PC-3 (cell line): ENCODE measurements at regions not wholly inside any gene's neighbourhood (a gene's known extent, or its start where the extent isn't known, plus 50 kb on each side); places are given as distances from the start of the nearest gene placed in this dataset.

Experiments used
- ATAC-seq: fragments of 200-7000 bp; cut with Tn5 transposase; 2 replicates; pipeline ENCODE4 v1.9.1; 2020; ENCODE audit warnings: mild to moderate bottlenecking, moderate library complexity
- BruUV-seq: library from RNA; stranded (reverse); fragments of 400-500 nt; replicated peaks from 2 replicates; lab custom pipeline; 2021; lab: Mats Ljungman, UMichigan
- CTCF ChIA-PET: fragments of 300-600 bp; sonication (Branson Sonifier 250); formaldehyde crosslinking; loops from one replicate; lab custom pipeline; 2022; ENCODE audit warnings: antibody characterized with exemption; lab: Charles Lee
- POLR2A ChIA-PET: fragments of 300-600 bp; sonication (Branson Sonifier 250); formaldehyde crosslinking; loops from one replicate; lab custom pipeline; 2022; ENCODE audit warnings: antibody characterized with exemption; ENCODE audit not compliant: unreplicated experiment; lab: Charles Lee
- DNase-seq: peaks from one replicate; pipeline ENCODE4 v3.0.0-alpha.2; 2015
- H2AFZ ChIP-seq: fragments of 300-600 bp; sonication (generic); 2 replicates; pipeline ENCODE4 v1.6.0; 2016; ENCODE audit warnings: antibody characterized with exemption, low read length
- H3F3A ChIP-seq: fragments of 300-600 bp; sonication (generic); one replicate; pipeline ENCODE4 v1.6.0; 2017; ENCODE audit warnings: antibody characterized with exemption, low read length, control low read depth, mild to moderate bottlenecking; ENCODE audit not compliant: unreplicated experiment
- H3K27ac ChIP-seq: fragments of 300-600 bp; sonication (generic); 2 replicates; pipeline ENCODE4 v1.5.1; 2016; ENCODE audit warnings: mild to moderate bottlenecking, low read length
- H3K27me3 ChIP-seq: fragments of 300-600 bp; sonication (generic); 2 replicates; pipeline ENCODE4 v1.6.1; 2016; ENCODE audit warnings: low read length, mixed read lengths
- H3K36me3 ChIP-seq: fragments of 300-600 bp; sonication (generic); 2 replicates; pipeline ENCODE4 v1.6.1; 2016; ENCODE audit warnings: low read depth, mixed run types, low read length, mixed read lengths
- H3K4me1 ChIP-seq: fragments of 300-600 bp; sonication (generic); 2 replicates; pipeline ENCODE4 v1.5.1; 2016; ENCODE audit warnings: low read length; ENCODE audit not compliant: insufficient read depth
- H3K4me2 ChIP-seq: fragments of 300-600 bp; sonication (generic); 2 replicates; pipeline ENCODE4 v1.6.0; 2016; ENCODE audit warnings: low read length
- H3K4me3 ChIP-seq: fragments of 300-600 bp; sonication (generic); 2 replicates; pipeline ENCODE4 v1.5.1; 2016; ENCODE audit warnings: mild to moderate bottlenecking, low read length, mixed read lengths
- H3K79me2 ChIP-seq: fragments of 300-600 bp; sonication (generic); 2 replicates; pipeline ENCODE4 v1.6.1; 2017; ENCODE audit warnings: low read length, mixed read lengths
- H3K9ac ChIP-seq: fragments of 300-600 bp; sonication (generic); 2 replicates; pipeline ENCODE4 v1.6.0; 2016; ENCODE audit warnings: mild to moderate bottlenecking, low read length
- H3K9me2 ChIP-seq: fragments of 300-600 bp; sonication (generic); replicated peaks from 2 replicates; pipeline ENCODE4 v1.6.1; 2016; ENCODE audit warnings: mixed run types, low read length, mixed read lengths
- H3K9me3 ChIP-seq: fragments of 300-600 bp; sonication (generic); 2 replicates; pipeline ENCODE4 v1.6.1; 2016; ENCODE audit warnings: low read length, mixed read lengths
- H4K20me1 ChIP-seq: fragments of 300-600 bp; sonication (generic); 2 replicates; pipeline ENCODE4 v1.6.1; 2016; ENCODE audit warnings: low read length, mixed read lengths
- EZH2 ChIP-seq: fragments of 300-600 bp; sonication (generic); IDR thresholded peaks from one replicate; pipeline ENCODE4 v1.6.1; 2017; ENCODE audit warnings: antibody characterized with exemption, mild to moderate bottlenecking, low read length; ENCODE audit not compliant: unreplicated experiment
- EZH2phosphoT487 ChIP-seq: fragments of 300-600 bp; sonication (generic); IDR thresholded peaks from 2 replicates; pipeline ENCODE4 v1.6.1; 2018; ENCODE audit warnings: mild to moderate bottlenecking, antibody characterized with exemption, low read length, borderline replicate concordance
- intact Hi-C: fragments of 100-400 bp; cut with micrococcal nuclease; formaldehyde crosslinking; loops from 2 replicates; pipeline ENCODE4 v1.9.0; 2023
- TF ChIP-seq, protein P1 (sequence below): fragments of 300-600 bp; sonication (generic); conservative IDR thresholded peaks from 2 replicates; pipeline ENCODE4 v1.5.1; 2017; ENCODE audit warnings: antibody characterized with exemption, low read depth, mild to moderate bottlenecking, low read length

DNA sequence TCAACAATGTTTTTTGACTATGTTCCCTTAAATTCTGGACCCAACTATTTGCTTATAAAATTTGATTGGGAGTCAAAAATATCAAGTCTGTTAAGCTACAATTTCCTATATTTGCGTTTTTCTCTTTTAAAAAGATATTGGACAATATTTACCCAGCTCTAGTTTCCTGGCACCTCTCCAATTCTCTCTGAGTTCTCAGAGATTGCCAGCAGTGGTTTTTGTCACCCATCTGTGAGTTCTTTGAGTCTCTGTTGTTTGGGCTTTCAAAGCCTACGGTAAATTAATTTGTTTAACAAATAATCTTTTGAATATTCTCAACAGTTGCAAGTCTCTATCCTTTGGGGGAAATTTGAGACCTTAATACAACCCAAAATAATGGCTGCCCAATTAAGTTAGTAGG is 174.2 kb upstream of the PUM3 start:
- ChIA-PET POLR2A (no interaction called here), CTCF (no interaction called here)
- BruUV-seq, result no TSS peak
- Histone ChIP-seq H3K4me3 (no peak overlapping the region), H3F3A (no peaks in the 10 kb centered on the region), H3K4me2 (no peak overlapping the region), H3K4me1 (no peaks in the 10 kb centered on the region), H3K79me2 (no peaks in the 10 kb centered on the region), H4K20me1 (no peaks in the 10 kb centered on the region), H3K9ac (no peak overlapping the region), H3K9me3 (no peaks in the 10 kb centered on the region), H3K27ac (no peak overlapping the region), H2AFZ (no peak overlapping the region), H3K27me3 (peaks cover 42% of the 10 kb centered on the region), H3K9me2 (no peaks in the 10 kb centered on the region), H3K36me3 (no peaks in the 10 kb centered on the region)
- DNase-seq (no peak), ATAC-seq (no peak)
- intact Hi-C loops, result no loop called here
- TF ChIP-seq EZH2phosphoT487, result no peak
- TF ChIP-seq EZH2, result no peak
- TF ChIP-seq, protein P1, sequence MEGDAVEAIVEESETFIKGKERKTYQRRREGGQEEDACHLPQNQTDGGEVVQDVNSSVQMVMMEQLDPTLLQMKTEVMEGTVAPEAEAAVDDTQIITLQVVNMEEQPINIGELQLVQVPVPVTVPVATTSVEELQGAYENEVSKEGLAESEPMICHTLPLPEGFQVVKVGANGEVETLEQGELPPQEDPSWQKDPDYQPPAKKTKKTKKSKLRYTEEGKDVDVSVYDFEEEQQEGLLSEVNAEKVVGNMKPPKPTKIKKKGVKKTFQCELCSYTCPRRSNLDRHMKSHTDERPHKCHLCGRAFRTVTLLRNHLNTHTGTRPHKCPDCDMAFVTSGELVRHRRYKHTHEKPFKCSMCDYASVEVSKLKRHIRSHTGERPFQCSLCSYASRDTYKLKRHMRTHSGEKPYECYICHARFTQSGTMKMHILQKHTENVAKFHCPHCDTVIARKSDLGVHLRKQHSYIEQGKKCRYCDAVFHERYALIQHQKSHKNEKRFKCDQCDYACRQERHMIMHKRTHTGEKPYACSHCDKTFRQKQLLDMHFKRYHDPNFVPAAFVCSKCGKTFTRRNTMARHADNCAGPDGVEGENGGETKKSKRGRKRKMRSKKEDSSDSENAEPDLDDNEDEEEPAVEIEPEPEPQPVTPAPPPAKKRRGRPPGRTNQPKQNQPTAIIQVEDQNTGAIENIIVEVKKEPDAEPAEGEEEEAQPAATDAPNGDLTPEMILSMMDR, result no peak

DNA sequence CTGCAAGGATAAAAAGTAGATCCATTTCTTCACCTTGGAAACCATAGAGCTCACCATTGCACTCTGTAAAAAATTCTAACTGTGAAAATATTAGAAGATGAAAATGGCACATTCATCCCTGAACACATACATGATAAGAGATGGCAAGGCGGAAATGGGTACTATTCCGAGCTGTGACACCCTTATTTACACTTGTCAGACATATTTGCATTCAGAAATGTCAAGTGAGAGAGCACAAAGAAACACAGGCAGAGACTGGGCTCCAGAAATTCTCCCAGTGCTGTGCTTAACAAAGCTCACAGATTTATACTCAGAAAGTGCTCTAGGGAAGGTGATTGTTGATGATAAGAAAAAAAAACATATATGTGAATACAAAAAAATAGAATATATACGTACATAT is 170.3 kb upstream of the PUM3 start:
- no peaks in the 10 kb centered on the region for H3K9me3 ChIP-seq
- no peak overlapping the region for H2AFZ ChIP-seq
- no TSS peak for BruUV-seq
- intact Hi-C loops, result no loop called here
- no peaks in the 10 kb centered on the region for H3K4me1 ChIP-seq
- H4K20me1 ChIP-seq, result no peaks in the 10 kb centered on the region
- peaks cover 24% of the 10 kb centered on the region for H3K27me3 ChIP-seq
- no peak for DNase-seq
- no peak for ATAC-seq
- H3K36me3 ChIP-seq, result no peaks in the 10 kb centered on the region
- ChIA-PET CTCF (no interaction called here), POLR2A (no interaction called here)
- H3K9me2 ChIP-seq, result no peaks in the 10 kb centered on the region
- no peak overlapping the region for H3K27ac ChIP-seq
- TF ChIP-seq, protein P1, result no peak
- TF ChIP-seq EZH2 (no peak), EZH2phosphoT487 (no peak)
- no peaks in the 10 kb centered on the region for H3K79me2 ChIP-seq
- no peak overlapping the region for H3K9ac ChIP-seq
- H3K4me2 ChIP-seq, result no peak overlapping the region
- no peak overlapping the region for H3K4me3 ChIP-seq
- H3F3A ChIP-seq, result no peaks in the 10 kb centered on the region

DNA sequence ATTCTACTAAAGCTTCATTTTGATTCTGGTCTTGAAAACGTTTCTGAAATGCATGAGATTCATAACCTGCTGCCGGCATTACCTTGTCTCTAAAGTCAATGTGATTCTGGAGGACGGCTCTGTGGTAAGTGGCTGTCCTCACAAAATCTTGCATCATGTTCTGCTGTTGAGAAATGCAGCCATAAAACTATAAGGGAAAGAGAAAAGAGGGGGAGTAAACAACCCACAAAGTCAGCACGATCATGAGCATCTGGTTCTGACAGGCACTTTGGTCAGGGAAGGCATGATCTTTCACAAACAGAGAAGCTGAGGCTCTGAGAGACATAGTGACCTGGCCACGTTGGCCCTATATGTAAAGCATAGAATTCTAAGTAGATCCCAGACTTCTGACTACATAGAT is 168.9 kb upstream of the PUM3 start:
- Histone ChIP-seq H3K9me3 (no peaks in the 10 kb centered on the region), H3K4me3 (no peak overlapping the region), H3K9me2 (no peaks in the 10 kb centered on the region), H3K4me1 (no peaks in the 10 kb centered on the region), H3K79me2 (no peaks in the 10 kb centered on the region), H3K27ac (no peak overlapping the region), H4K20me1 (no peaks in the 10 kb centered on the region), H3F3A (no peaks in the 10 kb centered on the region), H3K27me3 (peaks cover 17% of the 10 kb centered on the region), H3K4me2 (no peak overlapping the region), H2AFZ (no peak overlapping the region), H3K9ac (no peak overlapping the region), H3K36me3 (no peaks in the 10 kb centered on the region)
- BruUV-seq, result no TSS peak
- DNase-seq, result no peak
- POLR2A ChIA-PET, result no interaction called here
- intact Hi-C loops, result no loop called here
- no peak for TF ChIP-seq EZH2
- TF ChIP-seq EZH2phosphoT487, result no peak
- TF ChIP-seq, protein P1, result no peak
- CTCF ChIA-PET, result no interaction called here
- no peak for ATAC-seq
